Loucy (cell line): ENCODE measurements at regions not wholly inside any gene's neighbourhood (a gene's known extent, or its start where the extent isn't known, plus 50 kb on each side); places are given as distances from the start of the nearest gene placed in this dataset.

Experiments
- CTCF ChIP-seq: fragments of 200-600 bp; sonication (generic); conservative IDR thresholded peaks from 2 replicates; pipeline ENCODE4 v1.5.1; 2014; ENCODE audit warnings: mild to moderate bottlenecking, antibody characterized with exemption, low read length
- EZH2phosphoT487 ChIP-seq: fragments of 200-600 bp; IDR thresholded peaks from 2 replicates; pipeline ENCODE4 v1.6.1; 2018; ENCODE audit warnings: antibody characterized with exemption, mild to moderate bottlenecking, moderate library complexity, borderline replicate concordance

- TF ChIP-seq CTCF (no peak), EZH2phosphoT487 (no peak)
Observed at GRCh38 chr2:217216982-217217381, 357.1 kb upstream of the TNP1 start.
